Type B pancreatic cell (in vitro differentiated cells): ENCODE measurements at regions not wholly inside any gene's neighbourhood (a gene's known extent, or its start where the extent isn't known, plus 50 kb on each side); places are given as distances from the start of the nearest gene placed in this dataset.

Source experiments
- DNase-seq: peaks from one replicate; pipeline ENCODE4 v3.0.0; 2021; ENCODE audit warnings: mixed read lengths; ENCODE audit not compliant: unreplicated experiment; ENCODE audit errors: extremely low spot score
- H3K27ac Mint-ChIP-seq: 2 replicates; pipeline ENCODE4 v1.8.0; 2021; ENCODE audit warnings: mild to moderate bottlenecking, mixed read lengths
- H3K27me3 Mint-ChIP-seq: 2 replicates; pipeline ENCODE4 v1.8.0; 2021; ENCODE audit warnings: mixed read lengths
- H3K36me3 Mint-ChIP-seq: 2 replicates; pipeline ENCODE4 v1.8.0; 2021; ENCODE audit warnings: mixed read lengths
- H3K4me1 Mint-ChIP-seq: one replicate; pipeline ENCODE4 v1.8.0; 2021; ENCODE audit warnings: mixed read lengths; ENCODE audit not compliant: unreplicated experiment
- H3K4me3 Mint-ChIP-seq: 2 replicates; pipeline ENCODE4 v1.8.0; 2021; ENCODE audit warnings: mild to moderate bottlenecking, mixed read lengths
- H3K9me3 Mint-ChIP-seq: 2 replicates; pipeline ENCODE4 v1.8.0; 2021; ENCODE audit warnings: mixed read lengths
- CTCF ChIP-seq: fragments of 200-600 bp; sonication (generic); conservative IDR thresholded peaks from 2 replicates; pipeline ENCODE4 v1.5.0; 2021; ENCODE audit warnings: antibody characterized with exemption, mild to moderate bottlenecking

DNA sequence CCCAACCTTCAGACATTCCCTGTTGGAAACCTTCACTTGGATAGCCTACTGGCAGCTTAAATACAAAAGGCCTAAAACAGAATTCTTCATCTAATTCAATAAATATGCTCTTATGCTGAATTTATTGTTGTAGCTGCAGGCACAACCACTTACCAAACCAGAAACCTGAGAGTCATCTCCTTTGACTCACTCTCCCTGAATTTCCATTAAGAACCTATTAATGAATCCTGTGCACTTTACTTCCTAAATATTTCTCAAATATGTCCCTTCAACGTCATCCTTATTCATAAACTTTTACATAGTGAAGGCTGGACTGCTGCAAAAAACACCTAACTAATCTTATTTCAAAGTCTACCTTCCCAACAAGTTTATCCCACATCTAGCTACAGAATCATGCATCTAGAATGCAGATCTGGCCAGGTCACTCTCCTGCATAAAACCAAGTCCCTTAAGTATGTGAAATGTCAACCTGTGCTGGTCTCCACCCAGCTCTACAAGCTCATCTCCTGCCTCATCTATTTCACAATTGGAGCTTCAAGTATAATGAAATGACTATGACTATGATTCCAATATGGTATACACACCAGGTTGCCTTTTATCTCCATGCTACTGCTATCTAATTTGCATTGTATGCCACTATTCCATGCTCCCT, 354.2 kb downstream of the ZEB2 start:
- no peak overlapping the region for H3K4me3 Mint-ChIP-seq
- no peak for DNase-seq
- no peaks in the 10 kb centered on the region for H3K9me3 Mint-ChIP-seq
- H3K27me3 Mint-ChIP-seq, result peaks cover 3% of the 10 kb centered on the region
- no peaks in the 10 kb centered on the region for H3K4me1 Mint-ChIP-seq
- no peak overlapping the region for H3K27ac Mint-ChIP-seq
- no peak for TF ChIP-seq CTCF
- no peaks in the 10 kb centered on the region for H3K36me3 Mint-ChIP-seq

DNA sequence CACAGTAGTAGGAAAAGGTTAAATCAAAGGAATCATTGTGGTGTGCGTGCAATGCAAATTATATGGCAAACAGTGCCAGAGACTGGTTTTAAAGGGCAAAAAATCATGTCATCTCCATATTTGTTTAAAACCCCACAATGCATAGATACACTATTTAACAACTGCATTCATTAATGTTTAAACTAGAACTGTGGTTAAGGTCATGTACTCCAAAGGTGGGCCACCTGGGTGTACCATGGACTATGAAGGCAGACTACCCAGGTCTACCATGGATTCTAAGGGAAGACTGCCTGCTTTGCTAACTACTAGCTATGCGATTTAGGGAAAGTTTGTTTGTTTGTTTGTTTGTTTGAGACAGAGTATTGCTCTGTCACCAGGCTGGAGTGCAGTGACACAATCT, 356.3 kb downstream of the ZEB2 start:
- Mint-ChIP-seq H3K9me3 (no peaks in the 10 kb centered on the region), H3K36me3 (no peaks in the 10 kb centered on the region), H3K4me3 (no peak overlapping the region), H3K27me3 (peaks cover 3% of the 10 kb centered on the region), H3K27ac (no peak overlapping the region), H3K4me1 (no peaks in the 10 kb centered on the region)
- TF ChIP-seq CTCF, result no peak
- no peak for DNase-seq

DNA sequence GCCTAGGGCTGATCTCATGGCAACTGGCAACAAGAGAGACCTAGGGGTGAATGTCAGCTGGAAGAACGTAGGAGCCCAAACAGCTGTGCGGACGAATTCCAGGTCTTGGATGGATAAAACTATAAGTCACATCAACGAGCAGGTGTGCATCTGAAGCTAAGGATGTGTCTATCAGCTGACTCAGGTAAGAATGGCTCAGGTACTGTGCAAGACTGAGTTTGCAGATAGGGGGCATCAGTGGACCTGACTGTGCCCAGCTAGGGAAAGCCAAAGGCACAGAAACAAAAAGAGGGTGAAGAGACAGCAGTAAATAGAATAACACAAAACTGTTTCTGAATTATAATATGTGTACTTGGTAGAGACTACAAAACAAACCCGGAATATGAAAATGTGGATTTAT, 357.3 kb downstream of the ZEB2 start:
- Mint-ChIP-seq H3K9me3 (no peaks in the 10 kb centered on the region), H3K27me3 (peaks cover 3% of the 10 kb centered on the region), H3K4me3 (no peak overlapping the region), H3K27ac (no peak overlapping the region), H3K4me1 (no peaks in the 10 kb centered on the region), H3K36me3 (no peaks in the 10 kb centered on the region)
- peak; percentile 48 for TF ChIP-seq CTCF
- no peak for DNase-seq

DNA sequence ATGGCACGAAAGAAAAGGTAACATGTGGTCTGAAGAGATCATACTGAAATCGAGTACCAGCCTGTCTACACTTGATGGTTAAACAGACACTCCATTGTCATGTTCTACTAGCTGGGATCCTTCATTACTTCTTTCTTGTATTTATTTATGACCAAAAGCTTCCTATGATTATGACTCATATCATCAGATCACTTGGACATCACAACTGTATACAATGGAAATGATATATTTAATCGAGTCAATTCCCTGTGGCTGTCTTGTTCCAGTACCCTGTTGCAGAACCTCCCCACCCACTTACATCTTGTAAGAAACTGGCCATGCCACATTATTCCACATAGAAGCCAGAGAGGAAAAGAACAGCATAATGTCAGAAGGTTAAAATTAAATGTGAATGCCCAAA, 358.9 kb downstream of the ZEB2 start:
- DNase-seq, result no peak
- Mint-ChIP-seq H3K4me1 (no peaks in the 10 kb centered on the region), H3K27me3 (peaks cover 3% of the 10 kb centered on the region), H3K4me3 (no peak overlapping the region), H3K27ac (no peak overlapping the region), H3K36me3 (no peaks in the 10 kb centered on the region), H3K9me3 (no peaks in the 10 kb centered on the region)
- no peak for TF ChIP-seq CTCF

GRCh38 chr2:144159240-144159639, 360.7 kb downstream of the ZEB2 start:
- Mint-ChIP-seq H3K27ac (no peak overlapping the region), H3K9me3 (no peaks in the 10 kb centered on the region), H3K36me3 (no peaks in the 10 kb centered on the region), H3K4me3 (no peak overlapping the region), H3K4me1 (no peaks in the 10 kb centered on the region), H3K27me3 (peaks cover 3% of the 10 kb centered on the region)
- TF ChIP-seq CTCF, result peak; percentile 56
- DNase-seq, result no peak

DNA sequence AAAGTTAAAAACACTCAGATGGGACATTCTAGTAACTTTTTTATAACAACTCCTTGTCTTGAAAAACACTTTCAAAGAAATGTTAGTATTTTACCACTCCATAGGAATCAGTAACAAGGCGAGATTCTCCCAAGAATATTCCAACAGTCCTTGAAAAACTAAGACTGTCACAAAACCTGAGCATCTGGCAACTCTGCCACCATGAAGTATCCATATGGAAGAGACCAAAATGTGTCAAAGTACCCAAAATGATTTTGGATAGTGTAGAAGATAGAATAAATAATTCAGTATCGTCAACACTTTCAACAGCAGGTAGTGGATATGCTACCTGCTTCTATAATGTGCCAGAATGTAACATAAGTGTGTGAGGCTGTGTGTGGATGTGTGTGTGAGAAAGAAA, 361.8 kb downstream of the ZEB2 start:
- H3K4me1 Mint-ChIP-seq, result no peaks in the 10 kb centered on the region
- peaks cover 3% of the 10 kb centered on the region for H3K27me3 Mint-ChIP-seq
- no peak overlapping the region for H3K4me3 Mint-ChIP-seq
- no peaks in the 10 kb centered on the region for H3K36me3 Mint-ChIP-seq
- H3K27ac Mint-ChIP-seq, result no peak overlapping the region
- TF ChIP-seq CTCF, result no peak
- H3K9me3 Mint-ChIP-seq, result no peaks in the 10 kb centered on the region
- DNase-seq, result no peak
